SH-SY5Y (cell line): ENCODE measurements at regions not wholly inside any gene's neighbourhood (a gene's known extent, or its start where the extent isn't known, plus 50 kb on each side); places are given as distances from the start of the nearest gene placed in this dataset.

ENCODE experiments used
- GATA2 ChIP-seq: IDR thresholded peaks from 2 replicates; pipeline ENCODE4 v1.6.1; 2011; ENCODE audit warnings: mild to moderate bottlenecking, low read depth, low read length
- GATA3 ChIP-seq: IDR thresholded peaks from 2 replicates; pipeline ENCODE4 v1.6.1; 2011; ENCODE audit warnings: low read depth, mild to moderate bottlenecking, low read length, moderate library complexity

GRCh38 chrX:113594123-113594841 is 753.7 kb upstream of the AMOT start:
- TF ChIP-seq GATA2 (no peak), GATA3 (no peak)

- no peak for TF ChIP-seq GATA2
- TF ChIP-seq GATA3: no peak
Measured at GRCh38 chrX:113586281-113586898, 745.8 kb upstream of the AMOT start.

- no peak for TF ChIP-seq GATA2
- TF ChIP-seq GATA3: no peak
Measured at GRCh38 chrX:113580486-113580885, 739.9 kb upstream of the AMOT start.

- TF ChIP-seq GATA2 (no peak), GATA3 (no peak)
Measured at GRCh38 chrX:113558576-113558975, 717.9 kb upstream of the AMOT start.

- TF ChIP-seq GATA2 (no peak), GATA3 (no peak)
Measured at GRCh38 chrX:113551919-113552318, 711.3 kb upstream of the AMOT start.

GRCh38 chrX:113548308-113549015 is 707.8 kb upstream of the AMOT start:
- TF ChIP-seq GATA2: no peak
- TF ChIP-seq GATA3: no peak

- TF ChIP-seq GATA3 (no peak), GATA2 (no peak)
Measured at GRCh38 chrX:113545040-113545439, 704.4 kb upstream of the AMOT start.

GRCh38 chrX:113539599-113540356 is 699.1 kb upstream of the AMOT start:
- TF ChIP-seq GATA3: no peak
- TF ChIP-seq GATA2: no peak

- TF ChIP-seq GATA2 (no peak), GATA3 (no peak)
Measured at GRCh38 chrX:113529426-113530013, 688.9 kb upstream of the AMOT start.

- TF ChIP-seq GATA3 (no peak), GATA2 (no peak)
Measured at GRCh38 chrX:113522814-113523213, 682.2 kb upstream of the AMOT start.

GRCh38 chrX:113514906-113515305 is 674.3 kb upstream of the AMOT start:
- no peak for TF ChIP-seq GATA3
- TF ChIP-seq GATA2: no peak

- TF ChIP-seq GATA3: no peak
- no peak for TF ChIP-seq GATA2
Measured at GRCh38 chrX:113512700-113513395, 672.2 kb upstream of the AMOT start.

- TF ChIP-seq GATA2: no peak
- no peak for TF ChIP-seq GATA3
Measured at GRCh38 chrX:113510586-113510985, 670.0 kb upstream of the AMOT start.
